Astrocyte (in vitro differentiated cells and primary cell): ENCODE measurements at regions not wholly inside any gene's neighbourhood (a gene's known extent, or its start where the extent isn't known, plus 50 kb on each side); places are given as distances from the start of the nearest gene placed in this dataset.

Experiments used
- DNase-seq: peaks from one replicate; pipeline ENCODE4 v3.0.0-alpha.2; 2010; ENCODE audit warnings: low read depth
- FAIRE-seq: peaks from 2 replicates; lab custom pipeline; 2011; peaks lifted over from hg19 to GRCh38; lab: Jason Lieb, UNC
- H2AFZ ChIP-seq: 2 replicates; pipeline ENCODE4 v1.6.0; 2012; ENCODE audit warnings: low read depth, low read length, inconsistent platforms
- H3K27ac ChIP-seq: 2 replicates; pipeline ENCODE4 v1.5.1; 2011; ENCODE audit warnings: low read depth, low read length, inconsistent platforms
- H3K27me3 ChIP-seq: 2 replicates; pipeline ENCODE4 v1.6.0; 2011; ENCODE audit warnings: low read length, inconsistent platforms; ENCODE audit not compliant: insufficient read depth
- H3K36me3 ChIP-seq: 2 replicates; pipeline ENCODE4 v1.5.1; 2011; ENCODE audit warnings: low read length, inconsistent platforms; ENCODE audit not compliant: insufficient read depth
- H3K4me1 ChIP-seq: 2 replicates; pipeline ENCODE4 v1.5.1; 2011; ENCODE audit warnings: low read length, inconsistent platforms; ENCODE audit not compliant: insufficient read depth
- H3K4me2 ChIP-seq: 2 replicates; pipeline ENCODE4 v1.6.0; 2012; ENCODE audit warnings: low read length, inconsistent platforms
- H3K4me3 ChIP-seq: 2 replicates; pipeline ENCODE4 v1.5.1; 2011; ENCODE audit warnings: low read depth, mild to moderate bottlenecking, low read length, inconsistent platforms; ENCODE audit not compliant: insufficient read depth
- H3K79me2 ChIP-seq: 2 replicates; pipeline ENCODE4 v1.6.0; 2012; ENCODE audit warnings: mild to moderate bottlenecking, low read length, inconsistent platforms; ENCODE audit not compliant: insufficient read depth
- H3K9ac ChIP-seq: 2 replicates; pipeline ENCODE4 v1.6.0; 2012; ENCODE audit warnings: mild to moderate bottlenecking, low read length, inconsistent platforms
- H3K9me3 ChIP-seq: 2 replicates; pipeline ENCODE4 v1.5.1; 2012; ENCODE audit warnings: low read depth, mild to moderate bottlenecking, low read length, inconsistent platforms; ENCODE audit not compliant: insufficient read depth
- H4K20me1 ChIP-seq: 2 replicates; pipeline ENCODE4 v1.6.0; 2012; ENCODE audit warnings: low read length, inconsistent platforms; ENCODE audit not compliant: insufficient read depth
- H3K27ac Mint-ChIP-seq: one replicate; pipeline ENCODE4 v1.8.0; 2021; ENCODE audit warnings: mild to moderate bottlenecking, mixed read lengths; ENCODE audit not compliant: unreplicated experiment
- H3K27me3 Mint-ChIP-seq: one replicate; pipeline ENCODE4 v1.8.0; 2021; ENCODE audit warnings: low read depth, mixed read lengths; ENCODE audit not compliant: unreplicated experiment
- H3K36me3 Mint-ChIP-seq: one replicate; pipeline ENCODE4 v1.8.0; 2021; ENCODE audit warnings: low read depth, mixed read lengths; ENCODE audit not compliant: unreplicated experiment
- H3K4me1 Mint-ChIP-seq: one replicate; pipeline ENCODE4 v1.8.0; 2021; ENCODE audit warnings: low read depth, mixed read lengths; ENCODE audit not compliant: unreplicated experiment
- H3K4me3 Mint-ChIP-seq: one replicate; pipeline ENCODE4 v1.8.0; 2021; ENCODE audit warnings: mild to moderate bottlenecking, moderate library complexity, mixed read lengths; ENCODE audit not compliant: unreplicated experiment
- H3K9me3 Mint-ChIP-seq: one replicate; pipeline ENCODE4 v1.8.0; 2021; ENCODE audit warnings: mild to moderate bottlenecking, mixed read lengths; ENCODE audit not compliant: unreplicated experiment
- EZH2 ChIP-seq: IDR thresholded peaks from 2 replicates; pipeline ENCODE4 v1.6.1; 2012; ENCODE audit warnings: mild to moderate bottlenecking, low read length, inconsistent platforms; ENCODE audit not compliant: insufficient read depth
- TF ChIP-seq, protein P1 (sequence below): IDR thresholded peaks from 2 replicates; pipeline ENCODE4 v1.5.1; 2011; ENCODE audit warnings: low read depth, mild to moderate bottlenecking, inconsistent platforms, low read length, moderate library complexity; ENCODE audit not compliant: insufficient read depth

DNA sequence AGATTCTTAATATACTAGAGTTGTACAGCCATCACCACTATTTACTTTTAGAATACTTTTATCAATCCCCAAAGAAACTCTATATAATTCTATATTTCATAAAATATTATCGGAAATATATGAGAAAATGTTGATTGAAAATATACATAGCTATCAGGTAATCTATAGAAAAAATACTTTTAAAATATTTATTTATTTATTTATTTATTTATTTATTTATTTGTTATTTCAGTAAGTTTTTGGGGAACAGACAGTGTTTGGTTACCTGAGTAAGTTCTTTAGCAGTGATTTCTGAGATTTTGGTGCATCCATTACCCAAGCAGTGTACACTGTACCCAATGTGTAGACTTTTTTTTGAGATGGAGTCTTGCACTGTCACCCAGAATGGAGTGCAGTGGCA, 206.6 kb upstream of the DAAM1 start:
- H3K4me1 Mint-ChIP-seq = peaks cover 13% of the 10 kb centered on the region
- Histone ChIP-seq H3K79me2 (no peaks in the 10 kb centered on the region), H3K9me3 (no peaks in the 10 kb centered on the region), H3K36me3 (no peaks in the 10 kb centered on the region), H3K4me3 (no peak overlapping the region), H4K20me1 (no peaks in the 10 kb centered on the region), H3K27me3 (no peaks in the 10 kb centered on the region), H2AFZ (no peak overlapping the region), H3K4me2 (no peak overlapping the region), H3K27ac (no peak overlapping the region), H3K4me1 (no peaks in the 10 kb centered on the region), H3K9ac (no peak overlapping the region)
- no peaks in the 10 kb centered on the region for H3K9me3 Mint-ChIP-seq
- H3K27me3 Mint-ChIP-seq = no peaks in the 10 kb centered on the region
- no peak for TF ChIP-seq EZH2
- TF ChIP-seq, protein P1, sequence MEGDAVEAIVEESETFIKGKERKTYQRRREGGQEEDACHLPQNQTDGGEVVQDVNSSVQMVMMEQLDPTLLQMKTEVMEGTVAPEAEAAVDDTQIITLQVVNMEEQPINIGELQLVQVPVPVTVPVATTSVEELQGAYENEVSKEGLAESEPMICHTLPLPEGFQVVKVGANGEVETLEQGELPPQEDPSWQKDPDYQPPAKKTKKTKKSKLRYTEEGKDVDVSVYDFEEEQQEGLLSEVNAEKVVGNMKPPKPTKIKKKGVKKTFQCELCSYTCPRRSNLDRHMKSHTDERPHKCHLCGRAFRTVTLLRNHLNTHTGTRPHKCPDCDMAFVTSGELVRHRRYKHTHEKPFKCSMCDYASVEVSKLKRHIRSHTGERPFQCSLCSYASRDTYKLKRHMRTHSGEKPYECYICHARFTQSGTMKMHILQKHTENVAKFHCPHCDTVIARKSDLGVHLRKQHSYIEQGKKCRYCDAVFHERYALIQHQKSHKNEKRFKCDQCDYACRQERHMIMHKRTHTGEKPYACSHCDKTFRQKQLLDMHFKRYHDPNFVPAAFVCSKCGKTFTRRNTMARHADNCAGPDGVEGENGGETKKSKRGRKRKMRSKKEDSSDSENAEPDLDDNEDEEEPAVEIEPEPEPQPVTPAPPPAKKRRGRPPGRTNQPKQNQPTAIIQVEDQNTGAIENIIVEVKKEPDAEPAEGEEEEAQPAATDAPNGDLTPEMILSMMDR = no peak
- H3K4me3 Mint-ChIP-seq = no peak overlapping the region
- no peak overlapping the region for H3K27ac Mint-ChIP-seq
- DNase-seq (no peak), FAIRE-seq (no peak)
- H3K36me3 Mint-ChIP-seq = no peaks in the 10 kb centered on the region

DNA sequence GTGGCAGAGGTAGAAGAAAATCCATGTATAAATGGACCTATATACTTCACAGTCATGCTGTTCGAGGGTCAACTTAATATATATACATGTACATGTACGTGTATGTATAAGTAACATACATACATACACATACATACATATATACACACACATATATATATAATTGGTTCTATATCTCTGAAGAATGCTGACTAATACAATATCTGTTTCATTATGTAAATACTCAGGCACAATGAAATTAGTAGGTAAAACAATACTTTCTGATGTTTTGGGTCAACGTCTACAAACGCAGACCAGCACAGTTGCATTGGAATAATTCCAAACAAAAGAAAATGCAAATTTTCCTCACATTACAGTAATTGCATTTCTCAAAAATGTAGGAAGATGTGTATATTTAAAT, 202.7 kb upstream of the DAAM1 start:
- H3K9me3 Mint-ChIP-seq = peaks cover 4% of the 10 kb centered on the region
- Histone ChIP-seq H2AFZ (no peak overlapping the region), H3K27ac (no peak overlapping the region), H4K20me1 (no peaks in the 10 kb centered on the region), H3K4me1 (no peaks in the 10 kb centered on the region), H3K9ac (no peak overlapping the region), H3K79me2 (no peaks in the 10 kb centered on the region), H3K4me3 (no peak overlapping the region), H3K27me3 (no peaks in the 10 kb centered on the region), H3K36me3 (no peaks in the 10 kb centered on the region), H3K4me2 (no peak overlapping the region), H3K9me3 (no peaks in the 10 kb centered on the region)
- TF ChIP-seq EZH2 = no peak
- TF ChIP-seq, protein P1 = no peak
- no peak overlapping the region for H3K4me3 Mint-ChIP-seq
- H3K27ac Mint-ChIP-seq = no peak overlapping the region
- FAIRE-seq (no peak), DNase-seq (no peak)
- no peaks in the 10 kb centered on the region for H3K4me1 Mint-ChIP-seq
- no peaks in the 10 kb centered on the region for H3K36me3 Mint-ChIP-seq
- no peaks in the 10 kb centered on the region for H3K27me3 Mint-ChIP-seq

DNA sequence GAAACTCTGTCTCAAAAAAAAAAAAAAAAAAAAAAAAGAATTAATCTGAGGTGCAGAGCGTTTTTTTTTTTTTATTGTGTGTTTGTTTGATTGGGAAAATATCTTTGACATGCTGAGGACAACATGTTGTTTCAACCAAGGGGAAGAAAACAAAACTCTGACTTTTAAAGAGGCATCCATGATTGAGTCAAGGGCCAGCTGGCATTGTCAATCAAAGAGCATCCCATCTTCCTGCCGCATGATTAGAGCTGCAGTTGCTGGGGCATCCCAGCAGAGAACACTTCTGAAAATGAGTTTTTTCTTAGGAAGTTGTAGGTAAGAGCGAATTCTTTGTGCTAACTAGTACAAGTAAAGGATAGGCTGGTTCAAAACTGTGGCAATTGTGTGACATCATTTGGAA, 200.9 kb upstream of the DAAM1 start:
- FAIRE-seq (no peak), DNase-seq (no peak)
- Mint-ChIP-seq H3K4me3 (no peak overlapping the region), H3K27me3 (peaks cover 2% of the 10 kb centered on the region), H3K36me3 (no peaks in the 10 kb centered on the region), H3K4me1 (no peaks in the 10 kb centered on the region), H3K9me3 (peaks cover 4% of the 10 kb centered on the region), H3K27ac (no peak overlapping the region)
- Histone ChIP-seq H3K9me3 (no peaks in the 10 kb centered on the region), H3K27ac (no peak overlapping the region), H3K36me3 (no peaks in the 10 kb centered on the region), H3K27me3 (no peaks in the 10 kb centered on the region), H3K9ac (no peak overlapping the region), H3K4me2 (no peak overlapping the region), H2AFZ (no peak overlapping the region), H3K4me1 (no peaks in the 10 kb centered on the region), H3K79me2 (no peaks in the 10 kb centered on the region), H4K20me1 (no peaks in the 10 kb centered on the region), H3K4me3 (no peak overlapping the region)
- TF ChIP-seq, protein P1 = no peak
- TF ChIP-seq EZH2 = no peak
